NT2/D1 (cell line): ENCODE measurements at regions not wholly inside any gene's neighbourhood (a gene's known extent, or its start where the extent isn't known, plus 50 kb on each side); places are given as distances from the start of the nearest gene placed in this dataset.

Source experiments
- DNase-seq: peaks from one replicate; pipeline ENCODE4 v3.0.0-alpha.2; 2011; ENCODE audit warnings: low read depth, low spot score
- H3K27me3 ChIP-seq: 2 replicates; pipeline ENCODE4 v1.6.0; 2011; ENCODE audit warnings: mild to moderate bottlenecking; ENCODE audit not compliant: insufficient read length, insufficient read depth
- H3K36me3 ChIP-seq: 2 replicates; pipeline ENCODE4 v1.6.1; 2011; ENCODE audit warnings: mild to moderate bottlenecking, low read length, mixed read lengths; ENCODE audit not compliant: insufficient read depth, insufficient read length
- H3K4me1 ChIP-seq: 2 replicates; pipeline ENCODE4 v1.5.1; 2011; ENCODE audit not compliant: insufficient read depth, insufficient read length
- H3K4me3 ChIP-seq: 2 replicates; pipeline ENCODE4 v1.5.1; 2011; ENCODE audit warnings: low read depth; ENCODE audit not compliant: insufficient read length
- H3K9ac ChIP-seq: 2 replicates; pipeline ENCODE4 v1.6.0; 2011; ENCODE audit warnings: low read depth; ENCODE audit not compliant: insufficient read length
- H3K9me3 ChIP-seq: 2 replicates; pipeline ENCODE4 v1.5.1; 2011; ENCODE audit warnings: mild to moderate bottlenecking, low read length; ENCODE audit not compliant: insufficient read depth
- SUZ12 ChIP-seq: IDR thresholded peaks from 2 replicates; pipeline ENCODE4 v1.6.1; 2011; ENCODE audit not compliant: insufficient read length, insufficient read depth; ENCODE audit errors: extremely low read depth
- YY1 ChIP-seq: IDR thresholded peaks from 2 replicates; pipeline ENCODE4 v1.6.1; 2011; ENCODE audit not compliant: insufficient read length, insufficient read depth
- ZNF274 ChIP-seq: IDR thresholded peaks from 2 replicates; pipeline ENCODE4 v1.6.1; 2011; ENCODE audit warnings: mild to moderate bottlenecking, low read depth, low read length

DNA sequence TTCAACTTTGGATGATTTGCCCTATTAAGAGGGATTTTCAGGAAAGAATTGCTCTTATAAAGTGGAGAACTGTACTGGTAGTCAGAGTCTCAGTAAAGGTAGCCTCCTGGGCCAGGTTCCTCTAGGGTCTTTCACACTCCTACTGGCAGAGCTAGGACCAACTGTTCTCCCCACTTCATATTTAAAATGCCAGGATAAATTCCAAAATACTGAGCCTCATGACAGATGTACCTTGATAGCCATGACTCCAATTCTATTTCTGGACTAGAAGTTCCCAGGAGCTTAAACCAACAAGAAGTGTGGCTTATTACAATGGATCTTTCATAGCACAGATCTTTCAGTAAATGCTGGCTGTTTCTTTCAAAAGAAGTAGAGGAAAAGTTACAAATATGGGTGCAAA is 126.5 kb downstream of the C12orf75 start:
- Histone ChIP-seq H3K4me1 (no peaks in the 10 kb centered on the region), H3K9ac (no peak overlapping the region), H3K36me3 (no peaks in the 10 kb centered on the region), H3K9me3 (peaks cover 7% of the 10 kb centered on the region), H3K27me3 (no peaks in the 10 kb centered on the region), H3K4me3 (no peak overlapping the region)
- DNase-seq, result no peak
- TF ChIP-seq SUZ12 (no peak), YY1 (no peak), ZNF274 (no peak)

DNA sequence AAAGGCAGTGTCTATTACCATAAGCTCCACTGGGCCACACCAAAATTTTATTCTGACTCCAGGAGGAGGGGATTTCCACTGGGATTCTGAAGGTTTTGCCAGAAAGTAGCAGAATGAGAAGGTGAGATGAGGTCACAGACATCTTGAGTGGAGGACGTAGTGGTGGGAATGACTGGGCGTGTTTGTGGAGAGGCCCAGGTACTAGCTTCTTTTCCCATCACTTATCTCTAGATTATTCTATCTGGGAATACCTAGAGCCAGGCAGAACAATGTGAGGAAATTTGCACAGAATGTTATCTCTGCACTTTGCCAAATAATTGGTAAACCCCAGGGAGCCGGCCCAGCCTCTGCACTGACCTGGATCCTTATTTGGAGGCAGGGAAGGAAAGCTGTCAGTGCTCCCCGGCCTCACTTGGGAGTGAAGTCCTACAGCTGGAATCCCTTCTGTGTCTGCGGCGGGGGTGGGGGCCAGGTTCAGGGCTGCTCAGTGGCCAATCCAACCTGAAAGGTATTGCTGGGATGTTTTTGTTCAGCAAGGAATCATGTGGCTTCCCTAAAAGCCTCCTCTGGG is 129.4 kb downstream of the C12orf75 start:
- DNase-seq, result no peak

DNA sequence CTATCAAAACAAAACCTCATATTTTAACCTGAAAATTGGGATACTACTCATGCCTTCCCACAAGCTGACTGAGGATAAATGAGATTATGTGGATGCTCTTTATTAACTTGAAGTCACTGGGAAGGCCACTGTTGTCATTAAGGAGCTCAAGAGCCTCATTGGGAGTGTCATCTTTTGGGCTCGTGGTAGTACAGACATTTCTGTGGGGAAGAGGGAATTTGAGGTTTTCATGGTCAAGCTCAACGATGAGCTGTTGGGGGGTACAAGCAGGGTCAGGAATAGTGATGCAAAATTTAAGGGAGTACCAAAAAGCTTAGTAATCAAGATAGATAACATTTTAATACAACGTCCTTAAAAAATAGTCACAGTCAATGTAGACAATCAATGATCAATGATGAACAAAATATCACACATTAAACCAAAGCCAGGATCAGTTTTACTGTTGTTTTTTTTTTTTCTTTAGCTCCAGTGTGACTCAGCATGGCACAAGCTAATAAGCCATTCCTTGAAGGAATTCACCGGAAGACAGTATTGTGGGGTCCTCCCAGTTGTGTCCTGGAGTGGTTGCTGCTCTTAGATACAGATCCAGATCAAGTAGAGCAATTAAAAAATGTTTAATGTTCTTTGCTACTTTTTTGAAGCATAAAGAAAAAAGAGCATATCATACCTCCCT is 130.9 kb downstream of the C12orf75 start:
- no peaks in the 10 kb centered on the region for H3K27me3 ChIP-seq
- peaks cover 7% of the 10 kb centered on the region for H3K9me3 ChIP-seq
- no peaks in the 10 kb centered on the region for H3K36me3 ChIP-seq
- no peak for TF ChIP-seq YY1
- TF ChIP-seq ZNF274, result no peak
- TF ChIP-seq SUZ12, result no peak
- no peak overlapping the region for H3K4me3 ChIP-seq
- H3K9ac ChIP-seq, result no peak overlapping the region
- no peaks in the 10 kb centered on the region for H3K4me1 ChIP-seq
- DNase-seq, result no peak

More for the DNA sequence above, 129.4 kb downstream of the C12orf75 start:
- H3K27me3 ChIP-seq, result no peaks in the 10 kb centered on the region
- H3K9ac ChIP-seq, result no peak overlapping the region
- no peak overlapping the region for H3K4me3 ChIP-seq
- peaks cover 7% of the 10 kb centered on the region for H3K9me3 ChIP-seq
- no peak for TF ChIP-seq YY1
- TF ChIP-seq ZNF274, result no peak
- TF ChIP-seq SUZ12, result no peak
- H3K4me1 ChIP-seq, result no peaks in the 10 kb centered on the region
- no peaks in the 10 kb centered on the region for H3K36me3 ChIP-seq

DNA sequence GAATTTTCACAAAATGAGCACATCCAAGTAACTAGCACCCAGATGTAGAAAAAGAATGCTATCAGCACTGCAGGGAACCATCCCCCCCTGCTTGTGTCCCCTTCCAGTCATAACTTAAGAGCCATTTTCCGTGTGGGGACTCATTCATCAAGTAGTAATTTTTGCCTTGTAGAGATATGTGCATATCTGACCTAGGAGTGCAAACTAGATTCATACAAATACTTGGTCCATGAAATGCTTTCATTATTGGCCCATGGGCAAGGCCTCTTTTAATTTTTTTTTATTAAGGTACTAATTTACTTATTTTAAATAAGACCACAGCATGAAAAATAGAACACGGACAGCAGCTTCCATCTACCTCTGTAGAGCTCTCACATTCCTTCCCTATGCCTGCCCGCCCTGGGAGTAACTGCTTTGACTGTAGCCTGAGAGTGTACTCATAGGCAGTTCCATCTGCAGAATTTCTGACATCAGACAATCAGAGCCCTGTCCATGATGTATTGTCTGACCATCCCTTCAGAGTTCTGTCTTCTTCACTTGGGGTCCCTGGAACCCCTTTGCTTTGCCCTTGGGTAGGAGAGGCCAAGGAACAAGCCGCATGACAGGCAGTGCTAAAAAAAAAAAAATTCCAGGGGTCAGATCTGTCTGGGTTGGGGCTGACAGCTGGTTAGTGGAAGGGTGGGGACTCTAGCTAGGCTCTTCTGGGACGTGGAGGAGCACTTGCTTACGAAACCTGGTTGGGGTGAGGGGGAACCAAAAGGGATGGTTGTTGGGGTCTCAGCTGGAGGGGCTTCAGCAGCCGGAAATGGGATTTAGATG is 131.7 kb downstream of the C12orf75 start:
- Histone ChIP-seq H3K36me3 (no peaks in the 10 kb centered on the region), H3K9me3 (peaks cover 7% of the 10 kb centered on the region), H3K9ac (no peak overlapping the region), H3K27me3 (no peaks in the 10 kb centered on the region), H3K4me1 (peaks cover 3% of the 10 kb centered on the region), H3K4me3 (no peak overlapping the region)
- TF ChIP-seq ZNF274, result no peak
- TF ChIP-seq YY1, result no peak
- no peak for TF ChIP-seq SUZ12
- DNase-seq, result no peak

DNA sequence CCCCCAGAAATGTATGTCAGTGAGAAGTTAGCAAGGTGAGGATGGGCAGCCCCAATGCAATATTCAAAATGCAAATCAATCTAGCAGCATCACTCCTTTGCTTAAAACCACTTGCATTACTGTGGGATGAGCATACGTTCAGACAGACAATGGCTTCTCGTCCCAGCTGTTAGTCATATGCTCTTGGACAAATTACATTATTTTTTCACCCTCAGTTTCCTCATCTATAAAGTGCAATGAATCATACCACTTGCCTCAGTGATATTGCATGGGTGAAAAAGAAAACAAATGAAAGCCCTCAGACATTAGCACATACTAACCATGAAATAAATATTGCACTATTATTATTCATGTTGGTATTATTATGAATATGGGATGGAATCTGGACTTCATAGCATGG is 132.3 kb downstream of the C12orf75 start:
- Histone ChIP-seq H3K27me3 (no peaks in the 10 kb centered on the region), H3K36me3 (no peaks in the 10 kb centered on the region), H3K4me3 (no peak overlapping the region), H3K9ac (no peak overlapping the region), H3K9me3 (peaks cover 7% of the 10 kb centered on the region), H3K4me1 (peaks cover 3% of the 10 kb centered on the region)
- TF ChIP-seq ZNF274, result no peak
- TF ChIP-seq YY1, result no peak
- no peak for TF ChIP-seq SUZ12
- no peak for DNase-seq

DNA sequence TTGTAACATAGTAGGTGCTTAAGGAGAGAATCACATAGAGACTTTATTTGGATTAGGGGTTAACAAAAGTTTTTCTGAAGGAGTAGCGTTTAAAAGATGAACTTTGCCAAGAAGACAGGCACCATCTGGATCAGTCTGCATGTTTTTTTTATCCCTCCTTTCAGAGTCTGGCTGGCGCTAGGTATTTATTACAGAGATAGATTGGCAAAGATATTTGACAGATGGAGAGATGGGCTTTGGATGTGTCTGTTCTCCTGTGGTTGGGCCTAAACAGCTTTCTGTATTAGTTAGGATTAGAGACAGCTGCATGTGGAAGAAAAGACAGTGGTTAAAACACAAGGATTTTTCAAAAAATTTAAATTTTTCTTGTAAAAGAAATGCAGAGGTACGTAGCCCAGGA is 133.9 kb downstream of the C12orf75 start:
- DNase-seq, result no peak
- Histone ChIP-seq H3K9me3 (no peaks in the 10 kb centered on the region), H3K4me1 (peaks cover 3% of the 10 kb centered on the region), H3K9ac (no peak overlapping the region), H3K27me3 (no peaks in the 10 kb centered on the region), H3K4me3 (no peak overlapping the region), H3K36me3 (no peaks in the 10 kb centered on the region)
- TF ChIP-seq ZNF274 (no peak), YY1 (no peak), SUZ12 (no peak)

DNA sequence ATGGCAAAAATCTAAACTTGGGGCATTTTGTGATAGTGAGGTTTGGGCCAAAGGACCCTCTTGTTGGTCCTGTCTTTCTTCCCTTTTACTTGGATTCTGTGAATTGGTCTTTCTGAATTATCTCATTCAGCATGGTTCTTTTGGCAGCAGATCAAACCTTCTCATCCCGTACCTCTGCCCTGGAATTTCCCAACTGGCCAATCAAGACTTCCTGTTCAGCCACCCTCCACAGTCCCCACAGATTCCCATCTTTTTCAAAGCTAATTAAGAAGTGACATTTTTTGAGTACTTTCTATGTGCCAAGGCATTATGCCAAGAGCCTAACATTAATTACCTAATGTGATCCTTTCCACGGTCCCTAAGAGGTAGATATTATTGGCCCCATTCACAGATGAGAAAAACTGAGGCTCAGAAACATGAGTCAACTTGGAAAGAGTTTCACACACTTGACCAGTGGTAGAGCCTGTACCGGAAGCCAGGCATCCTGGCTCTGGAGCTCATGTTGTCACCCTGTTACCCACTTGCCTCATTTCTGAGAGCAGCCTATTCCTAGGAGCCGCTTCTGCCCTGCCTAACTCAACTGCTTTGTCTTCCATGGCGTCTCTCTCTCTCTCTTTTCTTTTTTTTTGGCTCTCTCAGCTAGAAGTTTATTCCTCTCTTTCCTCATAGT is 135.9 kb downstream of the C12orf75 start:
- Histone ChIP-seq H3K9ac (no peak overlapping the region), H3K36me3 (no peaks in the 10 kb centered on the region), H3K4me3 (no peak overlapping the region), H3K9me3 (no peaks in the 10 kb centered on the region), H3K27me3 (no peaks in the 10 kb centered on the region), H3K4me1 (peaks cover 3% of the 10 kb centered on the region)
- no peak for TF ChIP-seq SUZ12
- no peak for TF ChIP-seq ZNF274
- no peak for TF ChIP-seq YY1
- no peak for DNase-seq
